Endothelial cell of umbilical vein (primary cell): ENCODE measurements at regions not wholly inside any gene's neighbourhood (a gene's known extent, or its start where the extent isn't known, plus 50 kb on each side); places are given as distances from the start of the nearest gene placed in this dataset.

Source experiments
- BruUV-seq: library from RNA; stranded (reverse); fragments of 400-500 nt; replicated peaks from 2 replicates; lab custom pipeline; 2021; lab: Mats Ljungman, UMichigan
- CTCF ChIA-PET: fragments of 300-600, 350-600 bp; sonication (Branson Sonifier 250); formaldehyde crosslinking; loops from one replicate; lab custom pipeline; 2021; ENCODE audit warnings: antibody characterized with exemption, inconsistent platforms; lab: Charles Lee
- POLR2A ChIA-PET: fragments of 300-600, 350-600 bp; sonication (Branson Sonifier 250); formaldehyde crosslinking; loops from one replicate; lab custom pipeline; 2021; ENCODE audit warnings: antibody characterized with exemption, inconsistent platforms; lab: Charles Lee
- DNase-seq: peaks from one replicate; pipeline ENCODE4 v3.0.0-alpha.2; 2011; ENCODE audit warnings: low read depth, low spot score
- FAIRE-seq: peaks from 2 replicates; lab custom pipeline; 2011; peaks lifted over from hg19 to GRCh38; lab: Jason Lieb, UNC
- H2AFZ ChIP-seq: 2 replicates; pipeline ENCODE4 v1.6.0; 2012; ENCODE audit warnings: low read depth, low read length, control low read depth, inconsistent platforms
- H3K27ac ChIP-seq: 2 replicates; pipeline ENCODE4 v1.5.1; 2011; ENCODE audit warnings: low read depth, mild to moderate bottlenecking, control low read depth, low read length, moderate library complexity; ENCODE audit not compliant: insufficient read depth
- H3K27me3 ChIP-seq, 2 experiments: 2 replicates each; pipeline versions ENCODE4 v1.6.0 to v1.6.1; 2011; ENCODE audit warnings: low read length in 2 of 2, mixed read lengths in 1 of 2; ENCODE audit not compliant: control insufficient read depth in 2 of 2, insufficient read depth in 2 of 2
- H3K36me3 ChIP-seq, 2 experiments: 2 replicates in 1 of 2; 3 replicates in 1 of 2; pipeline ENCODE4 v1.5.1; 2011; ENCODE audit warnings: low read length in 2 of 2, mild to moderate bottlenecking in 1 of 2, moderate library complexity in 1 of 2; ENCODE audit not compliant: control insufficient read depth in 2 of 2, insufficient read depth in 2 of 2; ENCODE audit errors: extremely low read depth in 1 of 2
- H3K4me1 ChIP-seq: 3 replicates; pipeline ENCODE4 v1.5.1; 2011; ENCODE audit warnings: mild to moderate bottlenecking, low read length; ENCODE audit not compliant: control insufficient read depth, insufficient read depth; ENCODE audit errors: extremely low read depth
- H3K4me2 ChIP-seq: 2 replicates; pipeline ENCODE4 v1.6.1; 2011; ENCODE audit warnings: low read length, control low read depth, mixed read lengths; ENCODE audit not compliant: insufficient read depth
- H3K4me3 ChIP-seq, 3 experiments: fragments of 200-600 bp in 1 of 3; sonication (generic), shearing (Covaris generic) in 1 of 3; replicated peaks in 1 of 3; 2 replicates each; pipeline ENCODE4 v1.5.1; 2011 to 2016; ENCODE audit warnings: control low read depth in 3 of 3, low read length in 3 of 3, mild to moderate bottlenecking in 2 of 3, inconsistent platforms in 1 of 3, low read depth in 1 of 3, moderate library complexity in 1 of 3; ENCODE audit not compliant: insufficient read depth in 1 of 3
- H3K79me2 ChIP-seq: 2 replicates; pipeline ENCODE4 v1.6.0; 2012; ENCODE audit warnings: low read length, inconsistent platforms; ENCODE audit not compliant: control insufficient read depth, insufficient read depth
- H3K9ac ChIP-seq: replicated peaks from 2 replicates; pipeline ENCODE3; 2011; ENCODE audit warnings: low read length, control low read depth; ENCODE audit not compliant: insufficient read depth; ENCODE audit errors: extremely low read depth
- H3K9me1 ChIP-seq: replicated peaks from 3 replicates; pipeline ENCODE4 v1.6.0; 2011; ENCODE audit warnings: mild to moderate bottlenecking, low read length; ENCODE audit not compliant: control insufficient read depth, insufficient read depth; ENCODE audit errors: extremely low read depth
- H3K9me3 ChIP-seq: replicated peaks from 2 replicates; pipeline ENCODE4 v1.5.1; 2012; ENCODE audit warnings: low read length, inconsistent platforms; ENCODE audit not compliant: control insufficient read depth, insufficient read depth
- H4K20me1 ChIP-seq: replicated peaks from 2 replicates; pipeline ENCODE3; 2011; ENCODE audit warnings: mild to moderate bottlenecking, low read length; ENCODE audit not compliant: control insufficient read depth, insufficient read depth; ENCODE audit errors: extremely low read depth
- EZH2 ChIP-seq: IDR thresholded peaks from 2 replicates; pipeline ENCODE4 v1.6.1; 2012; ENCODE audit warnings: borderline replicate concordance, low read depth, mild to moderate bottlenecking, moderate library complexity, low read length, inconsistent platforms; ENCODE audit not compliant: severe bottlenecking
- FOS ChIP-seq: IDR thresholded peaks from 2 replicates; pipeline ENCODE4 v1.6.1; 2011; ENCODE audit warnings: mild to moderate bottlenecking, low read length, moderate library complexity, borderline replicate concordance; ENCODE audit not compliant: insufficient read depth
- GATA2 ChIP-seq: IDR thresholded peaks from 2 replicates; pipeline ENCODE4 v1.7.0; 2011; ENCODE audit warnings: low read depth, mild to moderate bottlenecking, moderate library complexity, mixed read lengths, low read length; ENCODE audit not compliant: insufficient read length, insufficient read depth
- JUN ChIP-seq: IDR thresholded peaks from 2 replicates; pipeline ENCODE4 v1.6.1; 2011; ENCODE audit warnings: borderline replicate concordance, low read depth; ENCODE audit not compliant: insufficient read length, insufficient read depth
- MYC ChIP-seq: IDR thresholded peaks from one replicate; pipeline ENCODE4 v1.6.1; 2011; ENCODE audit warnings: mild to moderate bottlenecking, low read depth, low read length
- POLR2A ChIP-seq: IDR thresholded peaks from 2 replicates; pipeline ENCODE4 v1.6.1; 2012; ENCODE audit warnings: low read depth, mild to moderate bottlenecking, control low read depth, low read length
- POLR2AphosphoS5 ChIP-seq: IDR thresholded peaks from 2 replicates; pipeline ENCODE4 v1.6.1; 2012; ENCODE audit warnings: low read depth, mild to moderate bottlenecking, control low read depth, low read length, moderate library complexity; ENCODE audit not compliant: insufficient read depth
- dilution Hi-C: fragments of 300-500 bp; cut with MboI; formaldehyde crosslinking; loops from one replicate; pipeline ENCODE4 v1.15.0; 2019; ENCODE audit warnings: low sequenced_read_pairs; ENCODE audit not compliant: extremely low pct_ligation_motif_present
- intact Hi-C: fragments of 100-400 bp; cut with micrococcal nuclease; formaldehyde crosslinking; loops from one replicate; pipeline ENCODE4 v1.10.0; 2022
- TF ChIP-seq, protein P1 (sequence below): IDR thresholded peaks from 2 replicates; pipeline ENCODE4 v1.6.1; 2011; ENCODE audit not compliant: insufficient read depth, insufficient read length
- TF ChIP-seq, protein P2 (sequence below), 2 donors: IDR thresholded peaks; 1 replicate in 1 of 2; 2 replicates in 1 of 2; pipeline ENCODE4 v1.5.1; 2011; ENCODE audit warnings: low read length in 2 of 2, mild to moderate bottlenecking in 2 of 2, moderate library complexity in 2 of 2, control low read depth in 1 of 2, inconsistent platforms in 1 of 2, low read depth in 1 of 2; ENCODE audit not compliant: insufficient read depth in 1 of 2; ENCODE audit errors: extremely low read depth in 1 of 2

DNA sequence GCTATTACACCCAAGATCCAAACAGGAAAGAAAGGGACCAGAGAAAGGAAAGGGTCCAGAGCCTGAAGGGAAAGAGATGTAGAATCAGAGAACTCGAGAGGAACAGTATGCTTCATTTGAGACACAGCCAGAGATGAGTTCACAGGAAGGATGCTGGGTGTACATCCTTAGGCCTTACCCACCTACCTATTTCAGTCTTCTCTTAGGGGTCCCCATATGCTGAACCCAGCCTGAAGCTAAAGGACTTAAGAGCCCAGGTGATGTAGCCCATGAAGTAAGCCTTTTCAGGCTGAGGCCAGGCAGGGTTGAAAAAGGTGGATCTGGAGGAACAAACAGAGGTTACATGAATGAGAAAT is 338.0 kb upstream of the KCNH8 start:
- Histone ChIP-seq H3K9me1 (no peaks in the 10 kb centered on the region), H3K4me3 (no peak overlapping the region), H3K4me2 (no peak overlapping the region), H4K20me1 (no peaks in the 10 kb centered on the region), H3K79me2 (no peaks in the 10 kb centered on the region), H3K27me3 (no peaks in the 10 kb centered on the region), H3K36me3 (no peaks in the 10 kb centered on the region), H3K9me3 (no peaks in the 10 kb centered on the region), H3K27ac (no peak overlapping the region), H3K4me1 (no peaks in the 10 kb centered on the region), H3K9ac (no peak overlapping the region), H2AFZ (no peak overlapping the region)
- ChIA-PET POLR2A (no interaction called here), CTCF (no interaction called here)
- DNase-seq (no peak), FAIRE-seq (no peak)
- no TSS peak for BruUV-seq
- dilution Hi-C loops, result no loop called here
- intact Hi-C loops, result no loop called here
- TF ChIP-seq POLR2AphosphoS5 (no peak), GATA2 (no peak), POLR2A (no peak), JUN (no peak), FOS (no peak), MYC (no peak), EZH2 (no peak)
- TF ChIP-seq, protein P1, sequence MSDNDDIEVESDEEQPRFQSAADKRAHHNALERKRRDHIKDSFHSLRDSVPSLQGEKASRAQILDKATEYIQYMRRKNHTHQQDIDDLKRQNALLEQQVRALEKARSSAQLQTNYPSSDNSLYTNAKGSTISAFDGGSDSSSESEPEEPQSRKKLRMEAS, result no peak

DNA sequence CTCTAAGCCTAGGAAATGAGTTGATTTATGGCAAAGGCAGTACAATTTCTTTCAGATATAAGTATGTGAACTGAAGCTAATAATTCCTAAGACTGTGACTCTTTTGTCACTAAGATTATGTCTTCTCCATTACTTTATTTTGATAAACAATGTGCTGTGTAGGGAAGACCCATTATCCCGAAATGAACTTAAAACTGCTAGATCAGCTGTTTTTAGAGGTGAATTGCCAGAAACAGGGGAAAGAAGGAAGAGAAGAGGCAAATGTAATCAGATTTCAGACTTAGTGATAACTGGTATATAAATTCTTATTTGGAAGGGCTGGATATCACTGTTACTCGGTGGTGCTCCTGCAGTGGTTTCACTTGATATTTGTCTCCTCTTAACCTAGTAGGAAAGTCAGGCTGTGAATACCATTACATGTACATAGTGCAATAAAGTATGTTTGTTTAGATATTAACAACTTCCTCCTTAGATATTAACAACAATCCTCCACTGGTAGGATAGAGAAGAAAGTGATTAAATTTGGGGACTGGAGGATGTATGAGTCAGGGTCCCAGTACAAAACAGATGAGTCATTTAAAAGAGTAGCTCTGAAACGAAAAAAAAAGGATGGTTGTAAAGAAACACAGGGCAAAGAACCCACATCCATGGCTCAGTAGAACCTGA is 338.5 kb upstream of the KCNH8 start:
- POLR2A ChIA-PET, result no interaction called here
- BruUV-seq, result no TSS peak
- Histone ChIP-seq H3K4me3 (no peak overlapping the region), H3K4me2 (no peak overlapping the region), H3K9ac (no peak overlapping the region), H4K20me1 (no peaks in the 10 kb centered on the region), H3K9me3 (no peaks in the 10 kb centered on the region), H3K36me3 (no peaks in the 10 kb centered on the region), H3K79me2 (no peaks in the 10 kb centered on the region), H2AFZ (no peak overlapping the region), H3K27ac (no peak overlapping the region), H3K4me1 (no peaks in the 10 kb centered on the region), H3K9me1 (no peaks in the 10 kb centered on the region), H3K27me3 (no peaks in the 10 kb centered on the region)
- dilution Hi-C loops, result no loop called here
- TF ChIP-seq POLR2A (no peak), MYC (no peak), FOS (no peak), EZH2 (no peak), GATA2 (no peak), POLR2AphosphoS5 (no peak), JUN (no peak)
- TF ChIP-seq, protein P2, sequence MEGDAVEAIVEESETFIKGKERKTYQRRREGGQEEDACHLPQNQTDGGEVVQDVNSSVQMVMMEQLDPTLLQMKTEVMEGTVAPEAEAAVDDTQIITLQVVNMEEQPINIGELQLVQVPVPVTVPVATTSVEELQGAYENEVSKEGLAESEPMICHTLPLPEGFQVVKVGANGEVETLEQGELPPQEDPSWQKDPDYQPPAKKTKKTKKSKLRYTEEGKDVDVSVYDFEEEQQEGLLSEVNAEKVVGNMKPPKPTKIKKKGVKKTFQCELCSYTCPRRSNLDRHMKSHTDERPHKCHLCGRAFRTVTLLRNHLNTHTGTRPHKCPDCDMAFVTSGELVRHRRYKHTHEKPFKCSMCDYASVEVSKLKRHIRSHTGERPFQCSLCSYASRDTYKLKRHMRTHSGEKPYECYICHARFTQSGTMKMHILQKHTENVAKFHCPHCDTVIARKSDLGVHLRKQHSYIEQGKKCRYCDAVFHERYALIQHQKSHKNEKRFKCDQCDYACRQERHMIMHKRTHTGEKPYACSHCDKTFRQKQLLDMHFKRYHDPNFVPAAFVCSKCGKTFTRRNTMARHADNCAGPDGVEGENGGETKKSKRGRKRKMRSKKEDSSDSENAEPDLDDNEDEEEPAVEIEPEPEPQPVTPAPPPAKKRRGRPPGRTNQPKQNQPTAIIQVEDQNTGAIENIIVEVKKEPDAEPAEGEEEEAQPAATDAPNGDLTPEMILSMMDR (IDR thresholded peaks at IDR 0.05; ENCODE audit: extremely low read depth in 1 of 2, insufficient read depth in 1 of 2, low read depth in 1 of 2, low read length in 2 of 2), result no peak
- TF ChIP-seq, protein P1, result no peak
- intact Hi-C loops, result no loop called here
- CTCF ChIA-PET, result no interaction called here
- no peak for FAIRE-seq
- no peak for DNase-seq
